Panc1 (cell line): ENCODE measurements at regions not wholly inside any gene's neighbourhood (a gene's known extent, or its start where the extent isn't known, plus 50 kb on each side); places are given as distances from the start of the nearest gene placed in this dataset.
A peak's percentile ranks its signal among the peaks of the same experiment; 100 is the strongest.

ENCODE experiments used
- CTCF ChIP-seq: fragments of 450-650 bp; IDR thresholded peaks from 2 replicates; pipeline ENCODE4 v1.5.1; 2017; ENCODE audit warnings: mild to moderate bottlenecking
- POLR2AphosphoS5 ChIP-seq: IDR thresholded peaks from 2 replicates; pipeline ENCODE4 v1.6.1; 2012; ENCODE audit warnings: mild to moderate bottlenecking, low read depth, low read length, moderate library complexity
- REST ChIP-seq, 2 experiments: IDR thresholded peaks; 2 replicates each; pipeline ENCODE4 v1.6.1; 2011 to 2012; ENCODE audit warnings: low read depth in 2 of 2, control low read depth in 1 of 2, low read length in 1 of 2, mild to moderate bottlenecking in 1 of 2, moderate library complexity in 1 of 2; ENCODE audit not compliant: insufficient read depth in 1 of 2

GRCh38 chr11:119473901-119474681 is 51.1 kb upstream of the THY1 start:
- TF ChIP-seq CTCF (0 out of 2 replicates have a peak, but pooled peaks have one; percentile 6), REST (IDR thresholded peaks at IDR 0.05; ENCODE audit: insufficient read depth in 1 of 2, low read depth in 2 of 2, low read length in 1 of 2) (no peak), POLR2AphosphoS5 (no peak)
